ENCODE measurements at regions not wholly inside any gene's neighbourhood (a gene's known extent, or its start where the extent isn't known, plus 50 kb on each side); places are given as distances from the start of the nearest gene placed in this dataset.

DNA sequence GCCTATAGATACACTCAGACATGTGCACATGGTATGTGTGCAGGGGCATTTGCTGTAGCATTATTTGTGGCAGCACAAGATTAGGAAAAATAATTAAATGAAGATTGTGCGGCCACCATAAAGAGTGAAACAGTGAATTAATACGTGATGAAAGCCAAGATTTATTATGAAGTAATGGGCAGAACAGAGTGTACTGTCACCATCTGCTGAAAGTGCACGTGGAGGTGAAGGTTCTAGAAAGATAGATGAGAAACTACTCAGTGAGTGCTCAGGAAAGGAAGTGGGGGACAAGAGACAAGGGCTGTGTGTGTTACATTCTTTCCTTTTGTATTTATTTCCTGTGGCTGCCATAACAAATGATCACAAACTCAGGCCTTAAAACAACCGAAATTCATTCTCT lies 246.1 kb upstream of the ATP10A start:
- DNase-seq (ENCODE audit: low read depth), result no peak
- TF ChIP-seq CTCF (conservative IDR thresholded peaks at IDR 0.05; ENCODE audit: low read depth, low read length), result no peak

GRCh38 chr15:26106556-26106955 lies 243.4 kb upstream of the ATP10A start:
- no peak overlapping the region for H3K4me3 ChIP-seq (ENCODE audit: low read depth, low read length)
- TF ChIP-seq CTCF (conservative IDR thresholded peaks at IDR 0.05; ENCODE audit: low read depth, low read length), result no peak
- no peak for DNase-seq (ENCODE audit: low read depth)

More for the DNA sequence above, 246.1 kb upstream of the ATP10A start:
- H3K4me3 ChIP-seq (ENCODE audit: low read depth, low read length), result no peak overlapping the region

DNA sequence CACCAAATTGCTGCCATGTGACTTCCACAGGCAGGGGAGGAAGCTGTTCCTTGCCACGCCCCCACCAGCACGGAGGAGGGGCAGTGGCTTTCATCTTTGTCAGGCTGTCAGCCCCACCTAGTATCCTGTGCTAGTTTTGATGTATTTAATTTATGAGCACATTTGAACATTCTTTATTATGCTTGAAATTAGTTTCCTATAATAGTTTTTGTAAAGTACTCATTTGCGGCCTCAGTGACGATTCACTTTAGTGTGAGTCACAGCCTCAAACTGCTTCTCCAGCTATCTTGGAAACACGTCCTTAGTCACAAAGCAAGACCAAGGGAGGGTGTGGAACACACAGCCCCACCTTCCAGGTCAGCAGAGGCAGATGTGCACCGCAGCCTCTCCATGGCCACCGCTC lies 239.9 kb upstream of the ATP10A start:
- TF ChIP-seq CTCF (conservative IDR thresholded peaks at IDR 0.05; ENCODE audit: low read depth, low read length), result no peak

GRCh38 chr15:26102365-26102764 lies 239.2 kb upstream of the ATP10A start:
- no peak for TF ChIP-seq CTCF (conservative IDR thresholded peaks at IDR 0.05; ENCODE audit: low read depth, low read length)
- no peak for DNase-seq (ENCODE audit: low read depth)
- no peak overlapping the region for H3K4me3 ChIP-seq (ENCODE audit: low read depth, low read length)

More for the DNA sequence above, 239.9 kb upstream of the ATP10A start:
- H3K4me3 ChIP-seq (ENCODE audit: low read depth, low read length), result no peak overlapping the region
- no peak for DNase-seq (ENCODE audit: low read depth)

DNA sequence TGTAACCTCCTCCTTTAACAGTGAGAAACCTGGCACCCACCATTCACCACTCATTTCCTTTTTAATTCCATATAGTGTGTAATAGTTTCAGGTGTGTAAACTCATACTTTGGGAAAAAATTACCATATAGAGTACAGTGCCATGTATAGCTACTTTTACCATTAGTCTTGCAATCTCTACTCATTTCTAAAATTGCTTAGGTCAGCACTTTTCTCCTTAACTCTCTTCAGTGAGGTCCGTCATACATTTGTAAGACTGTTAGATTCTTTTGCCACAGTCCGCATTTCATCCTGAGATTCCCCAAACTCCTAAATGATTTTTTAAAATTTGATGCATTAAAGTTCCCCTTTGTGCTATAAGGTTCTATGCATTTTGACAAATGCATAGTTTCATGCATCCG lies 238.3 kb upstream of the ATP10A start:
- no peak for DNase-seq (ENCODE audit: low read depth)
- TF ChIP-seq CTCF (conservative IDR thresholded peaks at IDR 0.05; ENCODE audit: low read depth, low read length), result no peak
- H3K4me3 ChIP-seq (ENCODE audit: low read depth, low read length), result no peak overlapping the region

- no peak overlapping the region for H3K4me3 ChIP-seq (ENCODE audit: low read depth, low read length)
- no peak for TF ChIP-seq CTCF (conservative IDR thresholded peaks at IDR 0.05; ENCODE audit: low read depth, low read length)
- no peak for DNase-seq (ENCODE audit: low read depth)
Measured at GRCh38 chr15:26098801-26099200, 235.7 kb upstream of the ATP10A start.

DNA sequence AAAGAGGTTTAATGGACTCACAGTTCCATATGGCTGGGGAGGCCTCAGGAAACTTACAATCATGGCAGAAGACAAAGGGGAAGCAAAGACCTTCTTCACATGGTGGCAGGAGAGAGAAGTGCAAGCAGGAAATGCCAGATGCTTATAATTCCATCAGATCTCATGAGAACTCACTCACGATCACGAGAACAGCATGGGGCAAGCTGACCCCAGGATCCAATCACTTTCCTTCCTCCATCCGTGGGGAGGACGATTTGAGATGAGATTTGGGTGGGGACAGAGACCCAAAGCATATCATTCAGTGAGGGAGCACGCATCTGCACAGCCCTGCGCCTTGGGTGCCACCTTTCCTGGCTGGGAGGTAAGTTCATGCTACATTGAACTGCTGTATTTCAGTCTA lies 234.1 kb upstream of the ATP10A start:
- TF ChIP-seq CTCF (conservative IDR thresholded peaks at IDR 0.05; ENCODE audit: low read depth, low read length), result no peak
- no peak overlapping the region for H3K4me3 ChIP-seq (ENCODE audit: low read depth, low read length)
- DNase-seq (ENCODE audit: low read depth), result no peak
